IMR-90 (cell line): ENCODE measurements at regions not wholly inside any gene's neighbourhood (a gene's known extent, or its start where the extent isn't known, plus 50 kb on each side); places are given as distances from the start of the nearest gene placed in this dataset.
A peak's percentile ranks its signal among the peaks of the same experiment; 100 is the strongest.

Experiments used
- ATAC-seq: fragments of 200-7000 bp; cut with Tn5 transposase; 2 replicates; pipeline ENCODE4 v1.9.1; 2020; ENCODE audit warnings: low read depth, mild to moderate bottlenecking, moderate library complexity
- BruUV-seq: library from RNA; stranded (reverse); fragments of 400-500 nt; replicated peaks from 2 replicates; lab custom pipeline; 2021; lab: Mats Ljungman, UMichigan
- CTCF ChIA-PET: fragments of 300-600 bp; formaldehyde crosslinking; extraction: SDS; loops from one replicate; lab custom pipeline; 2021; ENCODE audit warnings: antibody characterized with exemption; lab: Yijun Ruan, JAX
- POLR2A ChIA-PET: fragments of 300-600 bp; sonication (Branson Sonifier 250); formaldehyde crosslinking; loops from one replicate; lab custom pipeline; 2022; ENCODE audit warnings: antibody characterized with exemption; ENCODE audit not compliant: unreplicated experiment; lab: Charles Lee
- DNase-seq: peaks from one replicate; pipeline ENCODE4 v3.0.0; 2013
- H2AFZ ChIP-seq: replicated peaks from 2 replicates; pipeline ENCODE3; 2013; ENCODE audit warnings: low read length, mild to moderate bottlenecking; ENCODE audit not compliant: poor library complexity
- H2AK5ac ChIP-seq: 2 replicates; pipeline ENCODE4 v1.6.1; 2013; ENCODE audit warnings: low read depth, low read length, inconsistent platforms
- H2AK9ac ChIP-seq: replicated peaks from 2 replicates; pipeline ENCODE3; 2013; ENCODE audit warnings: mild to moderate bottlenecking, low read depth, low read length, moderate library complexity; ENCODE audit not compliant: poor library complexity
- H2BK120ac ChIP-seq: 2 replicates; pipeline ENCODE4 v1.6.1; 2013; ENCODE audit warnings: low read depth, low read length, inconsistent platforms
- H2BK15ac ChIP-seq: 3 replicates; pipeline ENCODE4 v1.6.1; 2013; ENCODE audit warnings: low read depth, low read length, inconsistent platforms
- H2BK20ac ChIP-seq: 2 replicates; pipeline ENCODE4 v1.6.1; 2013; ENCODE audit warnings: low read depth, mild to moderate bottlenecking, inconsistent platforms, low read length, moderate library complexity
- H2BK5ac ChIP-seq: 2 replicates; pipeline ENCODE4 v1.6.1; 2013; ENCODE audit warnings: mild to moderate bottlenecking, low read depth, low read length, inconsistent platforms; ENCODE audit not compliant: poor library complexity, severe bottlenecking
- H3K14ac ChIP-seq: replicated peaks from 2 replicates; pipeline ENCODE4 v1.6.1; 2013; ENCODE audit warnings: low read depth, low read length, inconsistent platforms
- H3K18ac ChIP-seq: 2 replicates; pipeline ENCODE4 v1.6.1; 2013; ENCODE audit warnings: low read depth, low read length, control low read depth
- H3K23ac ChIP-seq: 2 replicates; pipeline ENCODE4 v1.6.1; 2013; ENCODE audit warnings: low read depth, low read length, inconsistent platforms
- H3K27ac ChIP-seq: 2 replicates; pipeline ENCODE4 v1.5.1; 2013; ENCODE audit warnings: mild to moderate bottlenecking, control low read depth, low read length; ENCODE audit not compliant: insufficient read depth
- H3K27me3 ChIP-seq: 2 replicates; pipeline ENCODE4 v1.6.1; 2013; ENCODE audit warnings: low read length; ENCODE audit not compliant: control insufficient read depth, insufficient read depth
- H3K36me3 ChIP-seq: 2 replicates; pipeline ENCODE4 v1.6.1; 2013; ENCODE audit warnings: low read length, mixed read lengths; ENCODE audit not compliant: control insufficient read depth, insufficient read depth
- H3K4ac ChIP-seq: 2 replicates; pipeline ENCODE4 v1.6.1; 2013; ENCODE audit warnings: low read depth, low read length, inconsistent platforms
- H3K4me1 ChIP-seq: 2 replicates; pipeline ENCODE4 v1.6.1; 2013; ENCODE audit warnings: low read length, mixed read lengths; ENCODE audit not compliant: control insufficient read depth, insufficient read depth
- H3K4me2 ChIP-seq: 2 replicates; pipeline ENCODE4 v1.6.1; 2013; ENCODE audit warnings: low read depth, mild to moderate bottlenecking, control low read depth, low read length, moderate library complexity
- H3K4me3 ChIP-seq: 2 replicates; pipeline ENCODE4 v1.5.1; 2013; ENCODE audit warnings: low read depth, mild to moderate bottlenecking, control low read depth, low read length, moderate library complexity; ENCODE audit not compliant: insufficient read depth
- H3K56ac ChIP-seq: 2 replicates; pipeline ENCODE4 v1.6.1; 2013; ENCODE audit warnings: low read length, inconsistent platforms; ENCODE audit not compliant: insufficient read depth; ENCODE audit errors: extremely low read depth
- H3K79me1 ChIP-seq, 2 experiments: 2 replicates each; pipeline ENCODE4 v1.6.1; 2013; ENCODE audit warnings: low read length in 2 of 2, inconsistent platforms in 1 of 2, low read depth in 1 of 2
- H3K9ac ChIP-seq: 2 replicates; pipeline ENCODE4 v1.6.1; 2013; ENCODE audit warnings: low read depth, low read length, control low read depth
- H3K9me1 ChIP-seq: 2 replicates; pipeline ENCODE4 v1.6.1; 2013; ENCODE audit warnings: low read length, inconsistent platforms; ENCODE audit not compliant: insufficient read depth
- H3K9me3 ChIP-seq: 2 replicates; pipeline ENCODE4 v1.6.1; 2013; ENCODE audit warnings: low read length; ENCODE audit not compliant: control insufficient read depth, insufficient read depth
- H4K20me1 ChIP-seq: 2 replicates; pipeline ENCODE4 v1.6.1; 2013; ENCODE audit warnings: low read length, inconsistent platforms; ENCODE audit not compliant: insufficient read depth
- H4K5ac ChIP-seq: 2 replicates; pipeline ENCODE4 v1.6.1; 2013; ENCODE audit warnings: mild to moderate bottlenecking, low read depth, low read length, control low read depth
- H4K8ac ChIP-seq, 2 experiments: 2 replicates each; pipeline ENCODE4 v1.6.1; 2013; ENCODE audit warnings: low read depth in 2 of 2, low read length in 2 of 2, control low read depth in 1 of 2, inconsistent platforms in 1 of 2
- H4K91ac ChIP-seq: 2 replicates; pipeline ENCODE4 v1.6.1; 2013; ENCODE audit warnings: low read depth, low read length, inconsistent platforms; ENCODE audit not compliant: insufficient read depth
- RCOR1 ChIP-seq: IDR thresholded peaks from 2 replicates; pipeline ENCODE4 v1.6.1; 2012; ENCODE audit warnings: mild to moderate bottlenecking, low read length, improper control_type of control experiment; ENCODE audit not compliant: insufficient replicate concordance
- USF2 ChIP-seq: fragments of 150-350 bp; IDR thresholded peaks from 2 replicates; pipeline ENCODE4 v1.6.1; 2017; ENCODE audit warnings: mild to moderate bottlenecking, antibody characterized with exemption, low read length, low read depth
- WGBS, 2 experiments: methylation state at CpG; one replicate each; pipeline versions ENCODE4 v1.1.5 to v1.1.7; 2013; ENCODE audit warnings: missing lambda C conversion rate in 2 of 2; ENCODE audit not compliant: insufficient read length in 1 of 2; ENCODE audit errors: extremely low coverage in 2 of 2; 5-methylcytosine and 5-hydroxymethylcytosine counted together
- dilution Hi-C: fragments of 300-500 bp; cut with HindIII; formaldehyde crosslinking; loops from one replicate; pipeline ENCODE4 v1.14.3; 2018; ENCODE audit warnings: low sequenced_read_pairs; ENCODE audit not compliant: unreplicated experiment
- in situ Hi-C: fragments of 300-500 bp; cut with MboI; formaldehyde crosslinking; loops from 3 replicates; pipeline ENCODE4 v1.14.3; 2019; ENCODE audit warnings: low sequenced_read_pairs, inconsistent platforms, mixed read lengths
- intact Hi-C: fragments of 100-400 bp; cut with micrococcal nuclease; formaldehyde crosslinking; loops from 2 replicates; pipeline ENCODE4 v1.10.0; 2022

- Histone ChIP-seq H2BK20ac (no peak overlapping the region), H3K36me3 (no peaks in the 10 kb centered on the region), H3K4me3 (no peak overlapping the region), H4K91ac (no peak overlapping the region), H3K9me1 (no peaks in the 10 kb centered on the region), H4K8ac (no peak overlapping the region), H2BK5ac (no peak overlapping the region), H2AK9ac (peak overlapping the region; percentile 9), H2BK15ac (no peak overlapping the region; the same call in 2 of the 3 replicates), H3K9ac (no peak overlapping the region), H3K9me3 (no peaks in the 10 kb centered on the region), H3K56ac (no peak overlapping the region), H3K4me1 (peaks cover 2% of the 10 kb centered on the region; the same call in 1 of the 2 replicates), H3K79me1 (no peaks in the 10 kb centered on the region), H2BK120ac (no peak overlapping the region), H3K27me3 (no peaks in the 10 kb centered on the region), H2AFZ (no peak overlapping the region), H4K5ac (no peak overlapping the region), H3K23ac (no peak overlapping the region), H3K18ac (no peak overlapping the region), H3K27ac (no peak overlapping the region), H3K4ac (no peak overlapping the region), H3K14ac (no peak overlapping the region), H4K20me1 (no peaks in the 10 kb centered on the region), H3K4me2 (no peak overlapping the region), H2AK5ac (no peak overlapping the region; the same call in 1 of the 2 replicates)
- DNase-seq (no peak), ATAC-seq (no peak)
- dilution Hi-C loops (no loop called here), in situ Hi-C loops (no loop called here), intact Hi-C loops (no loop called here)
- no peak for TF ChIP-seq RCOR1
- TF ChIP-seq USF2: no peak
- WGBS, 2 experiments: 74% methylated on average over 20 of the region's 37 CpGs; no CpG with 5 or more reads in 1 of the 2 experiments
- no TSS peak for BruUV-seq
- CTCF ChIA-PET: no interaction called here
- POLR2A ChIA-PET: no interaction called here
Observed at GRCh38 chr16:86087011-86087895, 188.3 kb downstream of the IRF8 start.
